Testis (tissue), 2 donors: ENCODE measurements at regions not wholly inside any gene's neighbourhood (a gene's known extent, or its start where the extent isn't known, plus 50 kb on each side); places are given as distances from the start of the nearest gene placed in this dataset.

ENCODE experiments used
- DNase-seq: peaks from one replicate; pipeline ENCODE4 v3.0.0-alpha.2; 2019
- H3K27ac ChIP-seq, 2 donors: fragments of 200-600 bp; sonication (generic); one replicate each; pipeline ENCODE4 v1.5.1; 2019
- H3K27me3 ChIP-seq: fragments of 200-600 bp; sonication (generic); one replicate; pipeline ENCODE4 v1.5.1; 2019
- H3K36me3 ChIP-seq: fragments of 200-600 bp; sonication (generic); one replicate; pipeline ENCODE4 v1.5.1; 2017; ENCODE audit warnings: low read depth; ENCODE audit errors: missing control alignments
- H3K4me1 ChIP-seq: fragments of 200-600 bp; sonication (generic); one replicate; pipeline ENCODE4 v1.5.1; 2019
- H3K4me3 ChIP-seq, 2 donors: fragments of 200-600 bp; sonication (generic); one replicate each; pipeline ENCODE4 v1.5.1; 2017 to 2019
- H3K9me3 ChIP-seq: fragments of 200-600 bp; sonication (generic); one replicate; pipeline ENCODE4 v1.5.1; 2017
- POLR2A ChIP-seq: fragments of 450-650 bp; IDR thresholded peaks from one replicate; pipeline ENCODE4 v1.6.1; 2017; ENCODE audit warnings: antibody characterized with exemption, mild to moderate bottlenecking, moderate library complexity
- WGBS, 2 donors: methylation state at CpG; one replicate each; pipeline ENCODE4 v1.1.5; 2018; 5-methylcytosine and 5-hydroxymethylcytosine counted together
- intact Hi-C: fragments of 100-400 bp; cut with DNase I; formaldehyde crosslinking; loops from one replicate; pipeline ENCODE4 v1.15.1; 2023; ENCODE audit warnings: low total_unique reads
- TF ChIP-seq, protein P1 (sequence below), 3 experiments: fragments of 450-650 bp in 2 of 3; fragments of 200-600 bp in 1 of 3; sonication (generic) in 1 of 3; IDR thresholded peaks; one replicate each; pipeline ENCODE4 v1.5.1; 2016 to 2019; ENCODE audit warnings: antibody characterized with exemption in 3 of 3, mild to moderate bottlenecking in 2 of 3, moderate library complexity in 1 of 3

DNA sequence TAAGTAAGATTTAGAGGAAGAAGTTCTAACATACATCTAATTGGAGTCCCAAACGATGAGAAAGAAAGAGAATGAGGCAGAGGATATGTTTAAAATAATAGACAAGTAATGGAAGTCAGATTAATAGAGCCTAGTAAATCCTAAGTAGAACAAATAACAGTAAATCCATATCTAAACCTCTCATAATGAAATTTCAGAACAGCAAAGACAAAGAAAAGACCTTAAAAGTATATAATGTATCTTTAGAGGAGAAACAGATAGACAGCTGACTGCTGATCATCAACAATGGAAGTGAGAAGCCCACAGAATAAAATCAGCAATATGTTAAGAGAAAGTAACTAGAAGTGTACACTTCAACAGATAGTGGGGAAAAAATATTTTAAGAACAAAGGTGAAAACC is 536.2 kb upstream of the ZFHX3 start:
- no peak for DNase-seq
- intact Hi-C loops, result no loop called here
- TF ChIP-seq POLR2A, result no peak
- TF ChIP-seq, protein P1, sequence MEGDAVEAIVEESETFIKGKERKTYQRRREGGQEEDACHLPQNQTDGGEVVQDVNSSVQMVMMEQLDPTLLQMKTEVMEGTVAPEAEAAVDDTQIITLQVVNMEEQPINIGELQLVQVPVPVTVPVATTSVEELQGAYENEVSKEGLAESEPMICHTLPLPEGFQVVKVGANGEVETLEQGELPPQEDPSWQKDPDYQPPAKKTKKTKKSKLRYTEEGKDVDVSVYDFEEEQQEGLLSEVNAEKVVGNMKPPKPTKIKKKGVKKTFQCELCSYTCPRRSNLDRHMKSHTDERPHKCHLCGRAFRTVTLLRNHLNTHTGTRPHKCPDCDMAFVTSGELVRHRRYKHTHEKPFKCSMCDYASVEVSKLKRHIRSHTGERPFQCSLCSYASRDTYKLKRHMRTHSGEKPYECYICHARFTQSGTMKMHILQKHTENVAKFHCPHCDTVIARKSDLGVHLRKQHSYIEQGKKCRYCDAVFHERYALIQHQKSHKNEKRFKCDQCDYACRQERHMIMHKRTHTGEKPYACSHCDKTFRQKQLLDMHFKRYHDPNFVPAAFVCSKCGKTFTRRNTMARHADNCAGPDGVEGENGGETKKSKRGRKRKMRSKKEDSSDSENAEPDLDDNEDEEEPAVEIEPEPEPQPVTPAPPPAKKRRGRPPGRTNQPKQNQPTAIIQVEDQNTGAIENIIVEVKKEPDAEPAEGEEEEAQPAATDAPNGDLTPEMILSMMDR (IDR thresholded peaks at IDR 0.05), result no peak
- no peaks in the 10 kb centered on the region for H3K27me3 ChIP-seq
- H3K4me3 ChIP-seq, result no peak overlapping the region
- no peaks in the 10 kb centered on the region for H3K9me3 ChIP-seq
- H3K36me3 ChIP-seq, result no peaks in the 10 kb centered on the region
- WGBS, 2 donors, result 92 to 96% methylated on average over 1 of the region's 1 CpG
- no peak overlapping the region for H3K27ac ChIP-seq
- no peaks in the 10 kb centered on the region for H3K4me1 ChIP-seq

DNA sequence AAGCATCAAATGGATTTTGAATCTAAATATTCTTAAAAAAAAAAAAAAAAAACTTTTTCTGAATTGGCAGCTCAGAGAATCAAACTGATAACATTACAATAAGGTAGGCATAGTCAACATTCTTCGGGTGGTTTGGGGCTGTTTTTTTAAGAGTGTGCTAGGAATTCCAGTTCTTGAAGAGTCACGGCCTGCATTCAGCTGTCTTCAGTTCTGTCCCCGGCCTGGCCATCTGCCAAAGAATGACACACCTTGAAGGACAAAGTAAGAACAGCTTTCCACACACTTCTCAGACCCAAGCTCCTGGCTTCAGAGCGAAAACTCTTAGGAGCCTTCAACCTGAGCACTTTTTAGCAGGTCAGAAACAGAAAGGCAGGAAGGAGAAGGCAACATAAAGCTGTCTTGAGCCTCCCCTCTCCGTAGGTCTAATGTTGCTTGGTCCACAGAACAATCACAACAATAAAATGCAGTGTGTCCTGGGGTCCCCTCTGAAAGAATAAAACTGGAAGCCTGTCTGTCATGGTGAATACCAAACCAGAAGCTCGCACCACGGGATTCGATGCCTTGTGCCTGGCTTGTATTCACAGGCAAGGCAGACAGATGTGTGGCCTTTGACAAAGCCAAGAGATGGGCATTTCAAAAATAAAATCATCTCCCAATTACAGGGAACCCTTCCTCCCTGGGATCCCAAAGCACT is 524.4 kb upstream of the ZFHX3 start:
- intact Hi-C loops, result no loop called here
- Histone ChIP-seq H3K9me3 (no peaks in the 10 kb centered on the region), H3K27ac (no peak overlapping the region), H3K4me3 (no peak overlapping the region), H3K27me3 (no peaks in the 10 kb centered on the region), H3K4me1 (no peaks in the 10 kb centered on the region), H3K36me3 (no peaks in the 10 kb centered on the region)
- 62 to 63% methylated on average over 8 of the region's 8 CpGs for WGBS, 2 donors
- no peak for TF ChIP-seq POLR2A
- TF ChIP-seq, protein P1 (IDR thresholded peaks at IDR 0.05), result no peak
- no peak for DNase-seq

DNA sequence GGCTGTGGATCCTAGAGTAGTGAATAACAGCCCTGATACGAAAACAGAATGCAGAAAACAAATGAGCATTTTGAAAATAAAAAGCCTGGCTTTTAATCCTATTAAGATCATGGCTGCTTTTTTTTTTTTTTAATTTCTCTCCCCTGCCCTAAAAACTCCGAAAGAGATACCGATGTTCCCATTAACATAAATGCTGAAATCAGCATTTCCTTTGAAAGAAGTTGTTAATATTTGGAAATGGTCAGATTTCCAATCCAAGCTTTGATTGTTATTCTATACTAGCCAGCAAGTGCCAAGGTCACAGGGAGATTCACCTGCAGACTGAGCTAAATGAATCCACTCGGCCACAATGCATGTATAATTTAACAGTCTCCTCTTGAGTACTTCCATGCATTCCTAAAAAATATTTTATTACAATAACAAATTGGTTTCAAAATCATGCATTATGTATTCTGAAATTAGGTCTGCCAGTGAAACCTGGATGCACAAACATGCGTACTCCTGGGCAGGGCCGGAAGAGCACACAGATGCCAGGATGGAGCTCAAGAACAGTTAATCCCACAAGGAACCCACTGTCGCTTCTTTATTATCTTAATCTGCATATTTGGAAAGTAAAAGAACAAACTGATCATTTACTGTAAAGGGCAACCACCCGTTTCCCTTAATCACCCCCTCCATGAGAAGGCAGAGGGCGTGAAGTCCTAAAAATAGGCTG is 521.5 kb upstream of the ZFHX3 start:
- Histone ChIP-seq H3K4me3 (no peak overlapping the region), H3K36me3 (no peaks in the 10 kb centered on the region), H3K27me3 (no peaks in the 10 kb centered on the region), H3K4me1 (no peaks in the 10 kb centered on the region), H3K9me3 (no peaks in the 10 kb centered on the region), H3K27ac (no peak overlapping the region)
- intact Hi-C loops, result no loop called here
- WGBS, 2 donors, result 38 to 51% methylated on average over 9 of the region's 9 CpGs
- no peak for TF ChIP-seq POLR2A
- TF ChIP-seq, protein P1 (IDR thresholded peaks at IDR 0.05), result no peak
- no peak for DNase-seq

DNA sequence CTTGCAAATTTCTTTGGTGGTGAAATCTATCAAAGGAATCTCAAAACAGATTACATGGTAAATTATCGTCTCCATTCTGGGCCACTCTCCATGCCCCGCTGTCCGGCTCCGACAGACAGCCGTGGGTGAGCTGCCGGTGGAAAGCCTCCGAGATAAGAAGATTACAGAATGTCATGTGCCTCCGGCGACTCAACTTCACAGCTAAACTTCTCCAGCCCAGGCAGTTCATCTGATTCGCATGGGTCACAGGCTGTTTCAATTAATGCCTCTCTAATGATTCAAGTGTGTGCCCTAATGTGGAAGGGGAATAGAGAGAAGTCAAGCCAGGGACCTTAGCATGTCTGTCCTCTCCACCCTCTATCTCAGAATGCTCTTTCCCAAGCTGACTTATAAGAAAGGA is 520.8 kb upstream of the ZFHX3 start:
- Histone ChIP-seq H3K4me1 (no peaks in the 10 kb centered on the region), H3K9me3 (no peaks in the 10 kb centered on the region), H3K36me3 (no peaks in the 10 kb centered on the region), H3K27ac (no peak overlapping the region), H3K4me3 (no peak overlapping the region), H3K27me3 (no peaks in the 10 kb centered on the region)
- TF ChIP-seq, protein P1 (IDR thresholded peaks at IDR 0.05), result no peak
- no peak for TF ChIP-seq POLR2A
- DNase-seq, result no peak
- intact Hi-C loops, result no loop called here
- 52 to 57% methylated on average over 10 of the region's 10 CpGs for WGBS, 2 donors
